OCI-LY1 (cell line): ENCODE measurements at regions not wholly inside any gene's neighbourhood (a gene's known extent, or its start where the extent isn't known, plus 50 kb on each side); places are given as distances from the start of the nearest gene placed in this dataset.

Experiments used
- EZH2 ChIP-seq: fragments of 200-600 bp; sonication (generic), shearing (Covaris generic); IDR thresholded peaks from 2 replicates; pipeline ENCODE4 v1.8.0; 2017; ENCODE audit warnings: borderline replicate concordance, mixed run types, mild to moderate bottlenecking, antibody characterized with exemption, low read length, moderate library complexity, mixed read lengths
- TF ChIP-seq, protein P1 (sequence below): fragments of 200-600 bp; sonication (generic), shearing (Covaris generic); IDR thresholded peaks from 2 replicates; pipeline ENCODE4 v1.5.1; 2017; ENCODE audit warnings: mild to moderate bottlenecking, antibody characterized with exemption, low read length, moderate library complexity, mixed read lengths

DNA sequence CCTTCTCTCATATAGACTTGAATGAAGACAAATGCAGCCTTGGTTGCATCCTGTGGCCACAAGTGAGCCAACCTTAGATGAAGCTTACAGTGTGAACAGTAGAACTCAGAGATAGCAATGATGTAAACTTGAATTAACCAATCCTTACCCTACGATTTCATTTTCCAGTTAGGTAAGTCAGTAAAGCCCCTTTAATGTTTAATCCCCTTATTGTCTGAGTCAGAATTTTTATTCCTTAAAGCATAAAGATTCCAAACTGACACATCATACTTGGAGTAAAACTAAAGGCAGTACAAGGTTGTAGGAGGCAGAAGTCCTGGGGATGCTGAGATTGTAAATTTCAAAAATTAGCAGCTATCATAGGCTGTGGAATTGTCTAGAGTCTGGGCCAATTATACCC, 507.8 kb upstream of the DPH6 start:
- TF ChIP-seq EZH2, result no peak
- TF ChIP-seq, protein P1, sequence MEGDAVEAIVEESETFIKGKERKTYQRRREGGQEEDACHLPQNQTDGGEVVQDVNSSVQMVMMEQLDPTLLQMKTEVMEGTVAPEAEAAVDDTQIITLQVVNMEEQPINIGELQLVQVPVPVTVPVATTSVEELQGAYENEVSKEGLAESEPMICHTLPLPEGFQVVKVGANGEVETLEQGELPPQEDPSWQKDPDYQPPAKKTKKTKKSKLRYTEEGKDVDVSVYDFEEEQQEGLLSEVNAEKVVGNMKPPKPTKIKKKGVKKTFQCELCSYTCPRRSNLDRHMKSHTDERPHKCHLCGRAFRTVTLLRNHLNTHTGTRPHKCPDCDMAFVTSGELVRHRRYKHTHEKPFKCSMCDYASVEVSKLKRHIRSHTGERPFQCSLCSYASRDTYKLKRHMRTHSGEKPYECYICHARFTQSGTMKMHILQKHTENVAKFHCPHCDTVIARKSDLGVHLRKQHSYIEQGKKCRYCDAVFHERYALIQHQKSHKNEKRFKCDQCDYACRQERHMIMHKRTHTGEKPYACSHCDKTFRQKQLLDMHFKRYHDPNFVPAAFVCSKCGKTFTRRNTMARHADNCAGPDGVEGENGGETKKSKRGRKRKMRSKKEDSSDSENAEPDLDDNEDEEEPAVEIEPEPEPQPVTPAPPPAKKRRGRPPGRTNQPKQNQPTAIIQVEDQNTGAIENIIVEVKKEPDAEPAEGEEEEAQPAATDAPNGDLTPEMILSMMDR, result no peak
